ENCODE measurements at regions not wholly inside any gene's neighbourhood (a gene's known extent, or its start where the extent isn't known, plus 50 kb on each side); places are given as distances from the start of the nearest gene placed in this dataset.

DNA sequence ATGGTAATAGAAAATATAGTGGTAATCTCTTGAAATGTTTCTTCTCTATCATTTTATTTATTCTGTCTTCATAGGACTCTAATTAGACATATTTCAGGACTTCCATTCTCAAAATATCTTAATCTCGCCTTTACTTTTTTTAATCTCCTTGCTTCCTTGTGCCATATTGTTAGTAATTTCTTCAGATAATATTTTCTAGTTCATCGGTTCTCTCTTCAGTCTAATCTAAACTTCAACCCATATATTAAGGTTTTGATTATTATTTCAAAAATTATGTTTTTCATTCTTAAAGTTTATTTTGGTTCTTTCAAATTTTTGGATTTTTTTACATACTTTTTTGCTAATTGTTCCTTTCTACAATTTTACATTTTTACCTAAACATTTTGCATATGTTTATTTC, 237.9 kb upstream of the DGKB start:
- TF ChIP-seq, protein P1, sequence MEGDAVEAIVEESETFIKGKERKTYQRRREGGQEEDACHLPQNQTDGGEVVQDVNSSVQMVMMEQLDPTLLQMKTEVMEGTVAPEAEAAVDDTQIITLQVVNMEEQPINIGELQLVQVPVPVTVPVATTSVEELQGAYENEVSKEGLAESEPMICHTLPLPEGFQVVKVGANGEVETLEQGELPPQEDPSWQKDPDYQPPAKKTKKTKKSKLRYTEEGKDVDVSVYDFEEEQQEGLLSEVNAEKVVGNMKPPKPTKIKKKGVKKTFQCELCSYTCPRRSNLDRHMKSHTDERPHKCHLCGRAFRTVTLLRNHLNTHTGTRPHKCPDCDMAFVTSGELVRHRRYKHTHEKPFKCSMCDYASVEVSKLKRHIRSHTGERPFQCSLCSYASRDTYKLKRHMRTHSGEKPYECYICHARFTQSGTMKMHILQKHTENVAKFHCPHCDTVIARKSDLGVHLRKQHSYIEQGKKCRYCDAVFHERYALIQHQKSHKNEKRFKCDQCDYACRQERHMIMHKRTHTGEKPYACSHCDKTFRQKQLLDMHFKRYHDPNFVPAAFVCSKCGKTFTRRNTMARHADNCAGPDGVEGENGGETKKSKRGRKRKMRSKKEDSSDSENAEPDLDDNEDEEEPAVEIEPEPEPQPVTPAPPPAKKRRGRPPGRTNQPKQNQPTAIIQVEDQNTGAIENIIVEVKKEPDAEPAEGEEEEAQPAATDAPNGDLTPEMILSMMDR (conservative IDR thresholded peaks at IDR 0.05), result no peak
- no peak overlapping the region for H3K18ac ChIP-seq (ENCODE audit: insufficient read length, low read depth, low read length)
- no peaks in the 10 kb centered on the region for H3K27me3 Mint-ChIP-seq (ENCODE audit: low read depth)
- H3K56ac ChIP-seq (ENCODE audit: insufficient read length, low read depth, low read length), result no peak overlapping the region
- peaks cover 0 to 2% of the 10 kb centered on the region in 2 experiments; a peak in 1 of 4 replicates for H3K4me1 Mint-ChIP-seq
- no peak overlapping the region for H2BK12ac ChIP-seq (ENCODE audit: insufficient read length, low read depth, low read length)
- H3K79me1 ChIP-seq (ENCODE audit: insufficient read depth, low read depth, low read length, poor library complexity, severe bottlenecking), result no peaks in the 10 kb centered on the region
- no peak overlapping the region for H2BK20ac ChIP-seq (ENCODE audit: low read depth, low read length, poor library complexity, severe bottlenecking)
- no peak overlapping the region for H2BK5ac ChIP-seq (ENCODE audit: insufficient read length, low read length)
- no peak overlapping the region for H2AK5ac ChIP-seq (ENCODE audit: insufficient read length, low read length)
- H3K27ac Mint-ChIP-seq, result no peak overlapping the region
- H3K14ac ChIP-seq (ENCODE audit: insufficient read depth, low read length), result no peak overlapping the region
- no peak for DNase-seq
- H3K27me3 ChIP-seq (ENCODE audit: insufficient read depth, low read length), result no peaks in the 10 kb centered on the region
- no peak overlapping the region for H3K4me3 Mint-ChIP-seq
- no peak overlapping the region for H3K23ac ChIP-seq (ENCODE audit: insufficient read length, low read depth, low read length)
- no peak overlapping the region for H2BK15ac ChIP-seq (ENCODE audit: low read depth, low read length)
- H2BK120ac ChIP-seq (ENCODE audit: low read depth, low read length, poor library complexity, severe bottlenecking), result no peak overlapping the region
- H3K4ac ChIP-seq (ENCODE audit: low read depth, low read length), result no peak overlapping the region
- no peaks in the 10 kb centered on the region for H3K9me3 Mint-ChIP-seq
- H3K4me1 ChIP-seq (ENCODE audit: insufficient read depth, low read length), result no peaks in the 10 kb centered on the region; the same call in 1 of the 2 replicates
- H3K23me2 ChIP-seq (ENCODE audit: insufficient read length, low read depth, low read length, poor library complexity, severe bottlenecking), result no peaks in the 10 kb centered on the region
- H3K4me2 ChIP-seq (ENCODE audit: insufficient read depth, insufficient read length, low read length), result no peak overlapping the region
- no peak overlapping the region for H3K9ac ChIP-seq (ENCODE audit: extremely low read depth, insufficient read length, low read length)
- H3K27ac ChIP-seq (ENCODE audit: insufficient read length, low read depth, low read length), result no peak overlapping the region
- no peaks in the 10 kb centered on the region for H3K79me2 ChIP-seq (ENCODE audit: insufficient read depth, low read length)
- H3T11ph ChIP-seq (ENCODE audit: low read length), result no peak overlapping the region
- no peak overlapping the region for H4K91ac ChIP-seq (ENCODE audit: insufficient read length, low read depth, low read length)
- WGBS (ENCODE audit: extremely low coverage, insufficient read length, low lambda C conversion rate), result no CpG with 5 or more reads among the region's 2 CpGs
- no peak overlapping the region for H4K5ac ChIP-seq (ENCODE audit: insufficient read length, low read depth, low read length)
- H4K20me1 ChIP-seq (ENCODE audit: control insufficient read depth, insufficient read depth, insufficient read length), result no peaks in the 10 kb centered on the region
- no peaks in the 10 kb centered on the region for H3K36me3 Mint-ChIP-seq (ENCODE audit: insufficient read depth in 1 of 3, low read depth in 3 of 3)
- H2AFZ ChIP-seq (ENCODE audit: low read length), result no peak overlapping the region
- no peaks in the 10 kb centered on the region for H3K9me3 ChIP-seq (ENCODE audit: control insufficient read depth, low read depth, low read length)
- no peak overlapping the region for H4K8ac ChIP-seq (replicated peaks; ENCODE audit: insufficient read length, low read depth, low read length)

Data from H9 (cell line).